ENCODE measurements at regions not wholly inside any gene's neighbourhood (a gene's known extent, or its start where the extent isn't known, plus 50 kb on each side); places are given as distances from the start of the nearest gene placed in this dataset.

DNA sequence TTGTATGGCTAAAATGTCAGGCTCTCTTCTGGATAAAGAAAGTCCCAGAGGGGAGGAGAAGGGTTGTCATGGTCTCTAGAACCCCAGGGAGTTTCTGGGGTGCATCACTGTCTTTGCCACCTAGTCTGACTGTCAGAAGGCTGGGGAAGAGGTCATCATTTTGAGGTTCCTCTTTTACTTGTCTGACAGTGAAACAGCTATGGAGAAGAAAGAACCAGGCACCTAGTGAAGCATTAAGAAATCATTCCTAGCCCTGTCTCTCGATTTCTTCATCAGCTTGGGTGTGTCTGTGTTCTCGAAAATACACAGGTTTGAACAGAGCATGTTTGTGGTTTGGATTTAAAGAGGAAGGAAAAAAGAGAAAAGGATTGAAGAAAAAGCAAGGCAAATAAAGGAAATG, 158.7 kb upstream of the LRIG3 start:
- Histone ChIP-seq H3K4me2 (ENCODE audit: low read length) (no peak overlapping the region), H3K79me2 (ENCODE audit: insufficient read depth, low read length) (no peaks in the 10 kb centered on the region), H3K27ac (ENCODE audit: low read depth, low read length) (no peak overlapping the region), H3K9me2 (ENCODE audit: insufficient read depth) (no peaks in the 10 kb centered on the region), H4K20me1 (ENCODE audit: insufficient read depth) (no peaks in the 10 kb centered on the region), H3K4me3 (replicated peaks in 1 of 2; ENCODE audit: low read depth in 1 of 2, low read length in 2 of 2) (no peak overlapping the region), H3K9me3 (ENCODE audit: control insufficient read depth in 1 of 2, insufficient read depth in 1 of 2, low read depth in 1 of 2, low read length in 2 of 2) (no peaks in the 10 kb centered on the region), H3K4me1 (ENCODE audit: control insufficient read depth in 1 of 2, insufficient read depth in 2 of 2, low read length in 2 of 2) (no peaks in the 10 kb centered on the region), H3K27me3 (ENCODE audit: insufficient read depth, low read length) (no peaks in the 10 kb centered on the region), H2AFZ (ENCODE audit: low read depth, low read length, poor library complexity, severe bottlenecking) (no peak overlapping the region), H3K36me3 (ENCODE audit: control insufficient read depth in 1 of 2, insufficient read depth in 2 of 2, low read length in 2 of 2) (no peaks in the 10 kb centered on the region), H3K9ac (ENCODE audit: low read length) (no peak overlapping the region)
- CTCF ChIA-PET = no interaction called here
- DNase-seq (ENCODE audit: low read depth, low spot score) = no peak
- RAD21 ChIA-PET (ENCODE audit: low non-redundant PET in 1 of 2, low total read pairs in 2 of 2, uncharacterized antibody in 2 of 2, unreplicated experiment in 2 of 2) = no interaction called here
- TF ChIP-seq, protein P1, sequence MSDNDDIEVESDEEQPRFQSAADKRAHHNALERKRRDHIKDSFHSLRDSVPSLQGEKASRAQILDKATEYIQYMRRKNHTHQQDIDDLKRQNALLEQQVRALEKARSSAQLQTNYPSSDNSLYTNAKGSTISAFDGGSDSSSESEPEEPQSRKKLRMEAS (IDR thresholded peaks at IDR 0.05) = no peak
- no peak for TF ChIP-seq JUND (IDR thresholded peaks at IDR 0.05)
- no peak for ATAC-seq
- POLR2A ChIA-PET = no interaction called here
- intact Hi-C loops (cut with micrococcal nuclease) = no loop called here
- BruUV-seq (replicated peaks) = no TSS peak

DNA sequence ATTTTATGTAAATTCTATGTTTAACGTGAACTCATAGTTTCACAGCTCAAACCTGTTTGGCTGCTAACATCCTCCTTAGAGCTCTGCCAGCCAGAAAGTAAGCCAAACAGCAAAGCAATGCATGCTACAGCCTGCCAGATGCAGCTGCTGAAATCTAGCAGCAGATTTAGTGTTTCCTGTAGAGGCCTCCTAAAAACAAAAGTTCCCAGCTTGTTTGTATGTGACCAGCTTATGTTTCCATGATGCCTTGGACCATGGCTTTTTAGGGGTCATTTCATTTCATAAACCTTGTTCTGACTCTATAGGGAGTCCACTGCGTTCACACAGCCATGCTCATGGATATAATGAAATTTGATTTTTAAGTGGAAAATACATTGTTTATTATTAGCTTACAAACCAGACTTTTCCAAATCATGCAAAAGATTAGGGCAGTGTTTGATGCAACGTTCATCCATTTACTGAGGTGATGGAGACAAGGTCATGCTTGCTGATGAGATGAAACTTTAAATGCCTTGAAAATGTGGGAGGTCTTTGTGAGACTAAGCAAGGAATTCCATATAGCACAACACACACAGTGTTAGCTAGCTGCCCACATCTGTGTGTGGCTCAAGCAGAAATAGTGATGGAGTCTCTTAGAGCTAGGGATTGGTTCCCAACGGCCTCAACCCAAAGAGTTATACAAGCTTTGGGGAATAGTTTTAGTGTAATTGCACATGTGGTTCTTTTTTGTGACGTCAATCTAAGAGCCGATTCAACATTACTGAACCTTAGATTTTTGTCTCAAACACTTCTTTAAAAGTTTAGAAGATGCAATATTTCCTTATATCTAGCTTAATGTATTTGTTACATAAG, 157.5 kb upstream of the LRIG3 start:
- Histone ChIP-seq H3K79me2 (ENCODE audit: insufficient read depth, low read length) (no peaks in the 10 kb centered on the region), H3K9me3 (ENCODE audit: control insufficient read depth in 1 of 2, insufficient read depth in 1 of 2, low read depth in 1 of 2, low read length in 2 of 2) (no peaks in the 10 kb centered on the region), H3K4me1 (ENCODE audit: control insufficient read depth in 1 of 2, insufficient read depth in 2 of 2, low read length in 2 of 2) (no peaks in the 10 kb centered on the region), H3K36me3 (ENCODE audit: control insufficient read depth in 1 of 2, insufficient read depth in 2 of 2, low read length in 2 of 2) (no peaks in the 10 kb centered on the region), H3K4me2 (ENCODE audit: low read length) (no peak overlapping the region), H3K9me2 (ENCODE audit: insufficient read depth) (no peaks in the 10 kb centered on the region), H3K4me3 (replicated peaks in 1 of 2; ENCODE audit: low read depth in 1 of 2, low read length in 2 of 2) (no peak overlapping the region), H3K27ac (ENCODE audit: low read depth, low read length) (no peak overlapping the region), H3K9ac (ENCODE audit: low read length) (no peak overlapping the region), H2AFZ (ENCODE audit: low read depth, low read length, poor library complexity, severe bottlenecking) (no peak overlapping the region), H3K27me3 (ENCODE audit: insufficient read depth, low read length) (no peaks in the 10 kb centered on the region), H4K20me1 (ENCODE audit: insufficient read depth) (no peaks in the 10 kb centered on the region)
- RAD21 ChIA-PET (ENCODE audit: low non-redundant PET in 1 of 2, low total read pairs in 2 of 2, uncharacterized antibody in 2 of 2, unreplicated experiment in 2 of 2) = no interaction called here
- CTCF ChIA-PET = no interaction called here
- POLR2A ChIA-PET = no interaction called here
- no peak for DNase-seq (ENCODE audit: low read depth, low spot score)
- ATAC-seq = no peak
- BruUV-seq (replicated peaks) = no TSS peak
- intact Hi-C loops (cut with micrococcal nuclease) = no loop called here
- no peak for TF ChIP-seq CBX3 (IDR thresholded peaks at IDR 0.05; ENCODE audit: low read depth)
- TF ChIP-seq JUND (IDR thresholded peaks at IDR 0.05) = no peak
- TF ChIP-seq SRF (IDR thresholded peaks at IDR 0.05; ENCODE audit: low read depth) = no peak
- no peak for TF ChIP-seq POLR2AphosphoS5 (IDR thresholded peaks at IDR 0.05; ENCODE audit: low read depth, low read length)
- no peak for TF ChIP-seq SP1 (IDR thresholded peaks at IDR 0.05; ENCODE audit: low read depth)
- TF ChIP-seq FOSL1 (IDR thresholded peaks at IDR 0.05; ENCODE audit: low read depth) = no peak
- no peak for TF ChIP-seq POLR2A (IDR thresholded peaks at IDR 0.05; ENCODE audit: borderline replicate concordance, extremely low read depth, insufficient read depth, insufficient read length)
